H9 (cell line): ENCODE measurements at regions not wholly inside any gene's neighbourhood (a gene's known extent, or its start where the extent isn't known, plus 50 kb on each side); places are given as distances from the start of the nearest gene placed in this dataset.

ENCODE experiments used
- DNase-seq: peaks from one replicate; pipeline ENCODE4 v3.0.0-alpha.2; 2017
- H2AFZ ChIP-seq: one replicate; pipeline ENCODE4 v1.6.1; 2013; ENCODE audit warnings: mild to moderate bottlenecking, low read length, control low read depth, moderate library complexity
- H2AK5ac ChIP-seq: 2 replicates; pipeline ENCODE4 v1.6.1; 2013; ENCODE audit warnings: low read length, control low read depth, mixed read lengths; ENCODE audit not compliant: insufficient read length
- H2BK120ac ChIP-seq: one replicate; pipeline ENCODE4 v1.6.1; 2013; ENCODE audit warnings: low read depth, mild to moderate bottlenecking, low read length, control low read depth, inconsistent platforms; ENCODE audit not compliant: poor library complexity, severe bottlenecking
- H2BK12ac ChIP-seq: 2 replicates; pipeline ENCODE4 v1.6.1; 2013; ENCODE audit warnings: low read length, control low read depth, mixed read lengths, low read depth; ENCODE audit not compliant: insufficient read length
- H2BK15ac ChIP-seq: 2 replicates; pipeline ENCODE4 v1.6.1; 2013; ENCODE audit warnings: low read depth, low read length, control low read depth
- H2BK20ac ChIP-seq: one replicate; pipeline ENCODE4 v1.6.1; 2013; ENCODE audit warnings: low read depth, mild to moderate bottlenecking, low read length, control low read depth, inconsistent platforms; ENCODE audit not compliant: poor library complexity, severe bottlenecking
- H2BK5ac ChIP-seq: 2 replicates; pipeline ENCODE4 v1.6.1; 2013; ENCODE audit warnings: low read length, control low read depth, mixed read lengths; ENCODE audit not compliant: insufficient read length
- H3K14ac ChIP-seq: 2 replicates; pipeline ENCODE4 v1.6.1; 2013; ENCODE audit warnings: low read length, control low read depth; ENCODE audit not compliant: insufficient read depth
- H3K18ac ChIP-seq: 2 replicates; pipeline ENCODE4 v1.6.1; 2013; ENCODE audit warnings: low read depth, mild to moderate bottlenecking, mixed read lengths, low read length, control low read depth; ENCODE audit not compliant: insufficient read length
- H3K23ac ChIP-seq: 2 replicates; pipeline ENCODE4 v1.6.1; 2013; ENCODE audit warnings: low read length, control low read depth, mixed read lengths, low read depth; ENCODE audit not compliant: insufficient read length
- H3K23me2 ChIP-seq: 2 replicates; pipeline ENCODE4 v1.6.1; 2013; ENCODE audit warnings: low read depth, mild to moderate bottlenecking, mixed read lengths, low read length, control low read depth; ENCODE audit not compliant: insufficient read length, poor library complexity, severe bottlenecking
- H3K27ac ChIP-seq: 2 replicates; pipeline ENCODE4 v1.5.1; 2013; ENCODE audit warnings: low read length, control low read depth, mixed read lengths, low read depth; ENCODE audit not compliant: insufficient read length
- H3K27me3 ChIP-seq: 2 replicates; pipeline ENCODE4 v1.6.1; 2013; ENCODE audit warnings: low read length, control low read depth, inconsistent platforms; ENCODE audit not compliant: insufficient read depth
- H3K4ac ChIP-seq: 2 replicates; pipeline ENCODE4 v1.6.1; 2013; ENCODE audit warnings: low read depth, mild to moderate bottlenecking, control low read depth, inconsistent platforms, low read length, moderate library complexity
- H3K4me1 ChIP-seq: 2 replicates; pipeline ENCODE4 v1.6.1; 2013; ENCODE audit warnings: low read length, control low read depth, inconsistent platforms; ENCODE audit not compliant: insufficient read depth
- H3K4me2 ChIP-seq: 2 replicates; pipeline ENCODE4 v1.6.1; 2013; ENCODE audit warnings: low read length, control low read depth, mixed read lengths; ENCODE audit not compliant: insufficient read length, insufficient read depth
- H3K56ac ChIP-seq: 2 replicates; pipeline ENCODE4 v1.6.1; 2013; ENCODE audit warnings: low read depth, mild to moderate bottlenecking, mixed read lengths, low read length, control low read depth; ENCODE audit not compliant: insufficient read length
- H3K79me1 ChIP-seq: 2 replicates; pipeline ENCODE4 v1.6.1; 2013; ENCODE audit warnings: low read depth, mild to moderate bottlenecking, moderate library complexity, low read length, control low read depth, inconsistent platforms; ENCODE audit not compliant: insufficient read depth, poor library complexity, severe bottlenecking
- H3K79me2 ChIP-seq: 2 replicates; pipeline ENCODE4 v1.6.1; 2013; ENCODE audit warnings: low read length, control low read depth, inconsistent platforms; ENCODE audit not compliant: insufficient read depth
- H3K9ac ChIP-seq: 2 replicates; pipeline ENCODE4 v1.6.1; 2013; ENCODE audit warnings: low read length, control low read depth, mixed read lengths; ENCODE audit not compliant: insufficient read length; ENCODE audit errors: extremely low read depth
- H3K9me3 ChIP-seq: one replicate; pipeline ENCODE4 v1.6.1; 2013; ENCODE audit warnings: low read depth, low read length, inconsistent platforms; ENCODE audit not compliant: control insufficient read depth
- H3T11ph ChIP-seq: one replicate; pipeline ENCODE4 v1.6.1; 2013; ENCODE audit warnings: mild to moderate bottlenecking, low read length, control low read depth, inconsistent platforms
- H4K20me1 ChIP-seq: one replicate; pipeline ENCODE4 v1.6.1; 2013; ENCODE audit not compliant: control insufficient read depth, insufficient read length, insufficient read depth
- H4K5ac ChIP-seq: 2 replicates; pipeline ENCODE4 v1.6.1; 2013; ENCODE audit warnings: low read depth, mild to moderate bottlenecking, mixed read lengths, low read length, control low read depth; ENCODE audit not compliant: insufficient read length
- H4K8ac ChIP-seq: replicated peaks from 2 replicates; pipeline ENCODE4 v1.6.1; 2013; ENCODE audit warnings: low read length, control low read depth, mixed read lengths, low read depth; ENCODE audit not compliant: insufficient read length
- H4K91ac ChIP-seq: 2 replicates; pipeline ENCODE4 v1.6.1; 2013; ENCODE audit warnings: low read depth, mild to moderate bottlenecking, moderate library complexity, mixed read lengths, low read length, control low read depth; ENCODE audit not compliant: insufficient read length
- H3K27ac Mint-ChIP-seq, 3 experiments: 2 replicates in 2 of 3; 3 replicates in 1 of 3; pipeline ENCODE4 v1.8.0; 2020 to 2021; ENCODE audit warnings: mixed read lengths in 3 of 3, mild to moderate bottlenecking in 1 of 3, moderate library complexity in 1 of 3
- H3K27me3 Mint-ChIP-seq: 2 replicates; pipeline ENCODE4 v1.8.0; 2021; ENCODE audit warnings: low read depth, mild to moderate bottlenecking, moderate library complexity, mixed read lengths
- H3K36me3 Mint-ChIP-seq, 3 experiments: 2 replicates in 2 of 3; 3 replicates in 1 of 3; pipeline ENCODE4 v1.8.0; 2020 to 2021; ENCODE audit warnings: low read depth in 3 of 3, mixed read lengths in 3 of 3; ENCODE audit not compliant: insufficient read depth in 1 of 3
- H3K4me1 Mint-ChIP-seq, 2 experiments: 2 replicates each; pipeline ENCODE4 v1.8.0; 2020; ENCODE audit warnings: mixed read lengths in 2 of 2
- H3K4me3 Mint-ChIP-seq, 2 experiments: 2 replicates in 1 of 2; 3 replicates in 1 of 2; pipeline ENCODE4 v1.8.0; 2020 to 2021; ENCODE audit warnings: mild to moderate bottlenecking in 2 of 2, mixed read lengths in 2 of 2, moderate library complexity in 1 of 2
- H3K9me3 Mint-ChIP-seq, 2 experiments: 2 replicates in 1 of 2; 3 replicates in 1 of 2; pipeline ENCODE4 v1.8.0; 2020; ENCODE audit warnings: mild to moderate bottlenecking in 2 of 2, mixed read lengths in 2 of 2, moderate library complexity in 1 of 2
- WGBS: extraction: QIAGEN DNeasy Blood & Tissue Kit; methylation state at CpG from one replicate; pipeline ENCODE4 v1.1.7; 2013; ENCODE audit warnings: missing lambda C conversion rate, low lambda C conversion rate, mixed read lengths; ENCODE audit not compliant: insufficient read length; ENCODE audit errors: extremely low coverage; 5-methylcytosine and 5-hydroxymethylcytosine counted together
- TF ChIP-seq, protein P1 (sequence below): fragments of 200-600 bp; sonication (generic); conservative IDR thresholded peaks from 3 replicates; pipeline ENCODE4 v1.8.0; 2021; ENCODE audit warnings: antibody characterized with exemption, mild to moderate bottlenecking

DNA sequence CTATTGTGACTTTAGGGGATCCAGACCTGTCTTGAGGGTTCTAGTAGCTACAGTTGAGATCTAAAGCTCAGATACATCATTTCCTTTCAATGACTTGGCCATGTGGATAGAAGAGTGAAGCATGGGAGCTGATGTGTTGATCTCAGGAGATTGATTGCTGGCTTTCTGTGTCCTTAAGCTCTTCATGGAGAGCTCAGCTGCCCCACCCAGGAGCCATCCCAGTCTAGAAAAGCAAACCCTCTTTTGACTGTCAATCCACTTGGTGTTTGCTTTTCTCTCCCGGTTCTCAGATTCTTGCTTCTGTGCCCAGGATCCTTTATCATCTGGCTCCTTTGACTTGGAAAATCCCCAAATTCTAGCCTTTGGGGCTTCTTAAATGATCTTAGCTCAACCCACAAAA lies 87.2 kb downstream of the ATP1A1 start:
- no peak overlapping the region for H3K14ac ChIP-seq
- H2BK5ac ChIP-seq, result no peak overlapping the region
- H3K36me3 Mint-ChIP-seq, result no peaks in the 10 kb centered on the region
- no peak overlapping the region for H3K23ac ChIP-seq
- H2BK12ac ChIP-seq, result no peak overlapping the region
- no peaks in the 10 kb centered on the region for H3K79me2 ChIP-seq
- WGBS, result no CpG with 5 or more reads among the region's 1 CpG
- TF ChIP-seq, protein P1, sequence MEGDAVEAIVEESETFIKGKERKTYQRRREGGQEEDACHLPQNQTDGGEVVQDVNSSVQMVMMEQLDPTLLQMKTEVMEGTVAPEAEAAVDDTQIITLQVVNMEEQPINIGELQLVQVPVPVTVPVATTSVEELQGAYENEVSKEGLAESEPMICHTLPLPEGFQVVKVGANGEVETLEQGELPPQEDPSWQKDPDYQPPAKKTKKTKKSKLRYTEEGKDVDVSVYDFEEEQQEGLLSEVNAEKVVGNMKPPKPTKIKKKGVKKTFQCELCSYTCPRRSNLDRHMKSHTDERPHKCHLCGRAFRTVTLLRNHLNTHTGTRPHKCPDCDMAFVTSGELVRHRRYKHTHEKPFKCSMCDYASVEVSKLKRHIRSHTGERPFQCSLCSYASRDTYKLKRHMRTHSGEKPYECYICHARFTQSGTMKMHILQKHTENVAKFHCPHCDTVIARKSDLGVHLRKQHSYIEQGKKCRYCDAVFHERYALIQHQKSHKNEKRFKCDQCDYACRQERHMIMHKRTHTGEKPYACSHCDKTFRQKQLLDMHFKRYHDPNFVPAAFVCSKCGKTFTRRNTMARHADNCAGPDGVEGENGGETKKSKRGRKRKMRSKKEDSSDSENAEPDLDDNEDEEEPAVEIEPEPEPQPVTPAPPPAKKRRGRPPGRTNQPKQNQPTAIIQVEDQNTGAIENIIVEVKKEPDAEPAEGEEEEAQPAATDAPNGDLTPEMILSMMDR, result no peak
- H3K27me3 ChIP-seq, result no peaks in the 10 kb centered on the region
- no peak overlapping the region for H3K4me2 ChIP-seq
- no peak overlapping the region for H2BK120ac ChIP-seq
- H3K23me2 ChIP-seq, result no peaks in the 10 kb centered on the region
- H3K4me1 Mint-ChIP-seq, result peaks cover 12 to 14% of the 10 kb centered on the region in 2 experiments
- H3K79me1 ChIP-seq, result no peaks in the 10 kb centered on the region
- H3K27me3 Mint-ChIP-seq, result peaks cover 3% of the 10 kb centered on the region; the same call in 1 of the 2 replicates
- no peak overlapping the region for H3K27ac ChIP-seq
- no peak overlapping the region for H4K91ac ChIP-seq
- H3K9ac ChIP-seq, result no peak overlapping the region
- H3K4me1 ChIP-seq, result no peaks in the 10 kb centered on the region
- H3K27ac Mint-ChIP-seq, result no peak overlapping the region
- H2BK15ac ChIP-seq, result no peak overlapping the region
- H2BK20ac ChIP-seq, result no peak overlapping the region
- H4K5ac ChIP-seq, result no peak overlapping the region
- no peaks in the 10 kb centered on the region for H3K9me3 ChIP-seq
- no peaks in the 10 kb centered on the region for H4K20me1 ChIP-seq
- H3K56ac ChIP-seq, result no peak overlapping the region
- no peak overlapping the region for H4K8ac ChIP-seq
- no peak overlapping the region for H2AK5ac ChIP-seq
- no peak overlapping the region for H3K4me3 Mint-ChIP-seq
- no peak overlapping the region for H3T11ph ChIP-seq
- no peak overlapping the region for H3K4ac ChIP-seq
- H3K9me3 Mint-ChIP-seq, result no peaks in the 10 kb centered on the region
- H3K18ac ChIP-seq, result no peak overlapping the region
- DNase-seq, result no peak
- H2AFZ ChIP-seq, result no peak overlapping the region
